Glutamatergic neuron (in vitro differentiated cells): ENCODE measurements at regions not wholly inside any gene's neighbourhood (a gene's known extent, or its start where the extent isn't known, plus 50 kb on each side); places are given as distances from the start of the nearest gene placed in this dataset.

Source experiments
- DNase-seq: peaks from one replicate; pipeline ENCODE4 v3.0.0; 2022
- H3K27ac Mint-ChIP-seq: one replicate; pipeline ENCODE4 v1.8.0; 2020; ENCODE audit warnings: mild to moderate bottlenecking, mixed read lengths, inconsistent platforms; ENCODE audit not compliant: unreplicated experiment
- H3K27me3 Mint-ChIP-seq: one replicate; pipeline ENCODE4 v1.8.0; 2020; ENCODE audit warnings: mild to moderate bottlenecking, moderate library complexity, mixed read lengths, inconsistent platforms; ENCODE audit not compliant: unreplicated experiment
- H3K36me3 Mint-ChIP-seq: one replicate; pipeline ENCODE4 v1.8.0; 2020; ENCODE audit warnings: mild to moderate bottlenecking, mixed read lengths, inconsistent platforms; ENCODE audit not compliant: unreplicated experiment
- H3K4me1 Mint-ChIP-seq: one replicate; pipeline ENCODE4 v1.8.0; 2020; ENCODE audit warnings: mild to moderate bottlenecking, low read depth, mixed read lengths, inconsistent platforms; ENCODE audit not compliant: unreplicated experiment
- H3K4me3 Mint-ChIP-seq: one replicate; pipeline ENCODE4 v1.8.0; 2020; ENCODE audit warnings: mild to moderate bottlenecking, mixed read lengths, inconsistent platforms; ENCODE audit not compliant: unreplicated experiment
- H3K9me3 Mint-ChIP-seq: one replicate; pipeline ENCODE4 v1.8.0; 2020; ENCODE audit warnings: mild to moderate bottlenecking, moderate library complexity, mixed read lengths, inconsistent platforms; ENCODE audit not compliant: unreplicated experiment
- TF ChIP-seq, protein P1 (sequence below): fragments of 200-600 bp; sonication (generic); IDR thresholded peaks from one replicate; pipeline ENCODE4 v1.5.0; 2021; ENCODE audit not compliant: partially characterized antibody, unreplicated experiment

DNA sequence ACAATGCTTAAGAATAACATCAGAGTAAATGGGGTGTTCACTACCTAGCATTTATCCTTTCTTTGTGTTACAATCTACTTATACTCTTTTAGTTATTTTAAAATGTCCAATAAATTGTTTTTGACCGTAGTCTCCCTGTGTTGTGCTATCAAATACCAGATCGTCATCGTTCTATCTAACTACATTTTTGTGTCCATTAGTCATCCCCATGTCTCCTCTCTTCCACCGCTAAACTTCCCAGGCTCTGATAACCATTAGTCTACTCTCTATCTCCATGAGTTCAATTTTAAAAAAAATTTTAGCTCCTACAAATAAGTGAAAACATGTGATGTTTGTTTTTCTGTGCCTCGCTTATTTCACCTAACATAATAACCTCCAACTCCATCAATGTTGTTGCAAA, 381.9 kb downstream of the PRDM5 start:
- H3K27me3 Mint-ChIP-seq, result peaks cover 1% of the 10 kb centered on the region
- H3K9me3 Mint-ChIP-seq, result no peaks in the 10 kb centered on the region
- no peak for DNase-seq
- H3K27ac Mint-ChIP-seq, result no peak overlapping the region
- no peak overlapping the region for H3K4me3 Mint-ChIP-seq
- H3K36me3 Mint-ChIP-seq, result no peaks in the 10 kb centered on the region
- TF ChIP-seq, protein P1, sequence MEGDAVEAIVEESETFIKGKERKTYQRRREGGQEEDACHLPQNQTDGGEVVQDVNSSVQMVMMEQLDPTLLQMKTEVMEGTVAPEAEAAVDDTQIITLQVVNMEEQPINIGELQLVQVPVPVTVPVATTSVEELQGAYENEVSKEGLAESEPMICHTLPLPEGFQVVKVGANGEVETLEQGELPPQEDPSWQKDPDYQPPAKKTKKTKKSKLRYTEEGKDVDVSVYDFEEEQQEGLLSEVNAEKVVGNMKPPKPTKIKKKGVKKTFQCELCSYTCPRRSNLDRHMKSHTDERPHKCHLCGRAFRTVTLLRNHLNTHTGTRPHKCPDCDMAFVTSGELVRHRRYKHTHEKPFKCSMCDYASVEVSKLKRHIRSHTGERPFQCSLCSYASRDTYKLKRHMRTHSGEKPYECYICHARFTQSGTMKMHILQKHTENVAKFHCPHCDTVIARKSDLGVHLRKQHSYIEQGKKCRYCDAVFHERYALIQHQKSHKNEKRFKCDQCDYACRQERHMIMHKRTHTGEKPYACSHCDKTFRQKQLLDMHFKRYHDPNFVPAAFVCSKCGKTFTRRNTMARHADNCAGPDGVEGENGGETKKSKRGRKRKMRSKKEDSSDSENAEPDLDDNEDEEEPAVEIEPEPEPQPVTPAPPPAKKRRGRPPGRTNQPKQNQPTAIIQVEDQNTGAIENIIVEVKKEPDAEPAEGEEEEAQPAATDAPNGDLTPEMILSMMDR, result no peak
- peaks cover 2% of the 10 kb centered on the region for H3K4me1 Mint-ChIP-seq

DNA sequence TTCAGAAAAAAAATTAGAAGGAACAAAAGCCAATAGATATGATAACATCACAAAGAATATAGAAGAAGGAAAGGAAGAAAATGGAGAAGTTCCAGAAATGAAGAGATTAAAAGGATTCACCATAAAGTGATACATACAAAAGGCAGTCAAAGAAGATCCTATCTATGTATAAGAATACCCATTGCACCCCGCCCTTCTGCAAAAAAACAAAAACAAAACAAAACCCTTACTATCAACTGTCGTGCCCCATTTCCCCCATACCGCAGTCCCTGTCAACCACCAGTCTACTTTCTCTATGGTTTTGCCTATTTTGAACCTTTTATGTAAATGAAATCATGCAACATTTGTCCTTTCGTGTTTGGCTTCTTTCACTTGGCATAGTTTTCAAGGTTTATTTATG, 385.6 kb downstream of the PRDM5 start:
- Mint-ChIP-seq H3K27ac (no peak overlapping the region), H3K4me1 (no peaks in the 10 kb centered on the region), H3K27me3 (no peaks in the 10 kb centered on the region), H3K36me3 (no peaks in the 10 kb centered on the region), H3K4me3 (no peak overlapping the region), H3K9me3 (no peaks in the 10 kb centered on the region)
- no peak for DNase-seq
- TF ChIP-seq, protein P1, result no peak

DNA sequence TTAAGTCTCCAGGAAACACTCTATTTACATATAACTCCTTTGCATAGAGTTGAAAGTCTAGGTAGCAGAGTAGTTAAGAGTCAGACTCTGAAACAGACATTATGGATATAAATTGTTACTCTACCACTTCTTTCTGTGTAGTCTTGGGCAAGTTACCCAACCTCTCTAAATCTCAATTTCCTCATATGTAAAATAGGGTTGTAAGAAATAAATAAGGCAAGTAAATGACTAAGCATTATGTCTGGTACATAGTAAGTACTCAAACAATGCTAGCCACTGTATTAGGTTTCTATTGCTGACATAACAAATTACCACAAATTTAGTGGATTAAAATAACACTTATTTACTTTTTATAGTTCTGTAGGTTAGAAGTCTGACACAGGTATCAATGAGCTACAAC, 394.1 kb downstream of the PRDM5 start:
- no peak overlapping the region for H3K4me3 Mint-ChIP-seq
- TF ChIP-seq, protein P1, result no peak
- no peak for DNase-seq
- no peak overlapping the region for H3K27ac Mint-ChIP-seq
- no peaks in the 10 kb centered on the region for H3K36me3 Mint-ChIP-seq
- H3K27me3 Mint-ChIP-seq, result no peaks in the 10 kb centered on the region
- H3K4me1 Mint-ChIP-seq, result no peaks in the 10 kb centered on the region
- no peaks in the 10 kb centered on the region for H3K9me3 Mint-ChIP-seq

DNA sequence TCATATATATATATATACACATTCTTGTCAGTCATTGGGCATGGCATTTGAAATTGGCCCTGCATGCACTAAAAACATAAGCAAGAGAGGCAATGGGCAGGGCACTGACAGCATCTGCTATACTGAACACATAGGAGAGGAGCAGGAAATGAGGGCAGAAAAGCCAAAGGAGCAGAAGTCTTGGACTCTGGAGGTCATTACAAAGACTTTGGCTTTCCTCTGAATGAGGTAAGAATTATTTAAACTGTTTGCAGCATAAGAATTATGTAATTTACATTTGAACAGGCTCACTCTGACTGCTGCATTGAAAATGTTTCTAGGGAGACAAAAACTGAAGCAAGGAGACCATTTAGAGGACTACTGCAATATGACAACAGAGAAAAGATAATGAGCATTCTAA, 396.5 kb downstream of the PRDM5 start:
- no peak for DNase-seq
- Mint-ChIP-seq H3K9me3 (no peaks in the 10 kb centered on the region), H3K4me1 (no peaks in the 10 kb centered on the region), H3K36me3 (no peaks in the 10 kb centered on the region), H3K27ac (no peak overlapping the region), H3K4me3 (no peak overlapping the region), H3K27me3 (peaks cover under 1% of the 10 kb centered on the region)
- TF ChIP-seq, protein P1, result no peak

DNA sequence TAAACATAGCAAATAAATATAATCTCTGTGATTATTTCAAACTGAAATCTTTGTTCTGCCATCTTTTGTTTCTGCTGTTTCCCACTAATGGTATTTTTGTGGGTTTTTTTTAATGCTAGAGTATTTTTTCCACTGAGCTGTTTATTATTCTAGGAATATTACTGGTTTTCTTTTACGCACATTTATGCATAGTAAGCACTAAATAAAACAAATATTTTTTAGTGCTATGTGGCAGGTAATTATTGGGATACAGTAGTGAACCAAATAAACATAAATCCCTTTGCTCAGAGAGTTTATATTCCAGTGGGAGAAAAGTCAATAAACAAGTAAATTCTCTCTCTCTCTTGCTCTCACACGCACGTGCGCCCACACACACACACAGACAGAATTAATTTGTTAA, 397.4 kb downstream of the PRDM5 start:
- no peak for DNase-seq
- no peaks in the 10 kb centered on the region for H3K36me3 Mint-ChIP-seq

More for the DNA sequence above, 397.4 kb downstream of the PRDM5 start:
- peaks cover 3% of the 10 kb centered on the region for H3K27me3 Mint-ChIP-seq
- no peak overlapping the region for H3K4me3 Mint-ChIP-seq
- no peak overlapping the region for H3K27ac Mint-ChIP-seq
- H3K9me3 Mint-ChIP-seq, result no peaks in the 10 kb centered on the region
- no peaks in the 10 kb centered on the region for H3K4me1 Mint-ChIP-seq
- TF ChIP-seq, protein P1, result no peak
